HG02840 (cell line): ENCODE measurements at regions not wholly inside any gene's neighbourhood (a gene's known extent, or its start where the extent isn't known, plus 50 kb on each side); places are given as distances from the start of the nearest gene placed in this dataset.
"Not testable (repeated sequence)": the region's sequence is repeated elsewhere in the genome, so short reads cannot be mapped to it uniquely, and the experiment has no call there.

Source experiments
- ATAC-seq: cut with Tn5 transposase; IDR thresholded peaks from one replicate; pipeline ENCODE4 v1.9.1; 2021; ENCODE audit warnings: mild to moderate bottlenecking, moderate library complexity, moderate number of reproducible peaks; ENCODE audit not compliant: unreplicated experiment, low FRiP score

DNA sequence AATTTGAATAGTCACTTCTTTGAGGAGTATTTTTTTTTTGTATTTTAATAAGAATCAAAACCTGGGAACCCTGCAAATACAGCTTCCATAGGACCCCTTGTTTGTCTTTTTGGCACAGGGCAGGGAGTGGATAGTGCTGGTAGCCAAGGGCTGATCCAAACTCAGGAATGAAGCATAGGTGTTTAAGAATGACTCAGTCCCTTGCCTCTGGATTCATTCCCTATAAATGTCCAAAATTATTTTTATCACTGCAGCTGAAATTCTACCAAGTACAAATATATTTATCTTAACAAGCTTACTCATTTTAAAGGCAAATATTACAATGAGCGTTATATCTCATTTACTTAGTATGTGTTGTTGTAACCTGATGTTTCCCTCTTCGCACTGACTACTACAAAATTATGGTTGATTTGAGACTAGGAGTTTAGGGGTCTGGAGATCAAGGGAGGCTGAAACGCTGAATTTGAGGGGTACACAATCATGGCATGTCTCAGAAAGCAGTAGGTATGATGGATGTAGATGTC lies 278.6 kb upstream of the LYPLAL1 start:
- ATAC-seq, result no peak

GRCh38 chr1:218896202-218896601 lies 277.5 kb upstream of the LYPLAL1 start:
- ATAC-seq, result no peak

- ATAC-seq, result no peak
Measured at GRCh38 chr1:218898921-218899320, 274.8 kb upstream of the LYPLAL1 start.

DNA sequence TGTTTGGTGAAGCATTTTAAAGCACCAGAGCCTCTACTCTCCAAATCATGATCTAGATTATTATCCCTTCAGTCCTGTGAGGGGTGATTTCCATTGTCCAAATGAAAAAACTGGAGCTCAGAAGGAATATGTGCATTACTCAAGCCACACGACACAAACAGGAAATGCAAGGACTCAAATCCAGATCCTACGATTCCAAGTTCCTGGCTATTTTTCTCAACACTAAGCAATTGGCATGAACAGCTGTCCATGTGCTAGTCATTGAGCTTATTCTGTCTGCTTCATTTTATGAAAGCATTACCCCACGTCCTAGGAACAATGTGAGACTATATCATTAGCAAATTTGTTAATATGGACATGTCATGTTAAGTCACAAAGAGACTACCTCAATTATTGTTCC lies 273.1 kb upstream of the LYPLAL1 start:
- ATAC-seq, result no peak

DNA sequence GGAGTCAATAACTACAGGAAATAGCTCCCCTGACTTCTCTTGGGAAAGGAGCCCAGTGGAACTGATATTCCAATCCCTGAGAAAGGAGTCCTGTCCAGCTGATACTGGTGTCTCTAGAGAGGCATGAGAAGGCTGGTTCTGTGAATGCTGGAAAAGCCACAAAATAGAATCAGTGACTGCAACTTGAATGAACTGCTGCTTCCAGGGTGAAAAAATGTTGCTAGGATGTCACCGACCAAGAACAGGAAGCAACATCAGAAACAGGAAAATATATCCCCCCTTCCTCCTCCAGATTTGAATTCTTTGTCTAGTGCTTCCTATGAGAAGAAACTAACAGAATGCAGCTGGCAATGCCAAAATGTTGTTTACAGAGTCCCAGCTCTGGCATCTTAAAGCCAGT lies 269.3 kb upstream of the LYPLAL1 start:
- no peak for ATAC-seq

DNA sequence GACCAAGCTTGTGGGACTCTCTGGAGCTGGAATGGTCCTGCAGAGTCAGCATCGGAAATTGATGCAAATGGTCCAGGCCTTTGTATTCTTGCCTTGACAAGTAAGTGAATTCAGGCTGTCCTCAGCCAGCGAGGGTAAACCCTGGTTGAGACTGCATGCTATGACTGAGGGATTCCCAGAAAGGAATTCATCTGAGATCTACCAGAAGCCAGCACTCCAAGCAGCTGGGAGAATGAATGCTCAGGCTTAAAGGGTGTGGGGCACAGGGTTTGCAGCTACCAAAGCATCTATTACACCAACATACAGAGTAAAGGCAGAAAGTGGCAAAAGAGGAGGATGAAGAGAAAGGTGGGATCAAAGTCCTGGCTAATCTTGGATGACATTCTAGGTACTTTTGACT lies 257.0 kb upstream of the LYPLAL1 start:
- no peak for ATAC-seq

- ATAC-seq, result no peak
Measured at GRCh38 chr1:218917656-218918055, 256.0 kb upstream of the LYPLAL1 start.

- ATAC-seq, result no peak
Measured at GRCh38 chr1:218925777-218926176, 247.9 kb upstream of the LYPLAL1 start.

DNA sequence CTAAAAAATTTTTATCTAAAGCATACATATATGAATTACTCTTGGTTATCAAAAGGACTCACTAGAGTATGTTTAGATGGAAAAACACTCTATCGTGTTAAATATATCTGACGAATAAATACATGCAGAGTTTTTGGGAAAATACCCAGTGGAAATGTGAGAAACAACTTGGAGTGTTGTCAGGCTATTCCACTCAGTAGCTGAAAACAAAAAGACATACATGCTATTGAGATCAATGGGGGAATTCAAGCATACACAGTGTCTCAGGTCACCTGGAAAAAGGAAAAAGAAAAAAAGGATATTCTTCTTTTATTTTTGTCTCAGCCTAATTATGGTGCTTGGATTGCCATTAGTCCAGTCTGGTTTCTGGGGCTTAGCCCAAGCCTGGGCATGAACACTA lies 247.0 kb upstream of the LYPLAL1 start:
- ATAC-seq, result no peak

DNA sequence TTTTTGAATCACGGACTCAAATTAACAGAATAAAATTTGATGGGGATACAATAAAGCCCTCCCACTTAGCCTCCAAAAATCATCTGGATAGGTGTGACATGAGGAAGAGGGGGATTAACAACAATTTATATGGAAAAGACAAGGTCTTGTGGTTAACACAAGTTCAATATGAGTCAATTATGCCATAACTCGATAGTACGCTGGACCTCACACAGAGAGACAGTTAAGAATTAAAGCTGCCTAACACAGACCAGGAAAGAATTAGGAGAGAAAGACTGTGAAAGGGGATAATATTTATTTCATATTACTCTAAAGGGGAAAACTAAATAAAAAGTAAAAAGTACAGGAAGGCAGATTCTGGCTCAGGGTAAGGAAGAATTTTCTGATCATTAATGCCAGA lies 243.7 kb upstream of the LYPLAL1 start:
- ATAC-seq, result no peak

GRCh38 chr1:218930472-218931241 lies 243.0 kb upstream of the LYPLAL1 start:
- no peak for ATAC-seq

GRCh38 chr1:218931324-218931723 lies 242.4 kb upstream of the LYPLAL1 start:
- ATAC-seq, result no peak

- ATAC-seq, result no peak
Measured at GRCh38 chr1:218933513-218933912, 240.2 kb upstream of the LYPLAL1 start.

- not testable (repeated sequence) for ATAC-seq
Measured at GRCh38 chr1:218935408-218935807, 238.3 kb upstream of the LYPLAL1 start.

GRCh38 chr1:218938259-218938658 lies 235.4 kb upstream of the LYPLAL1 start:
- ATAC-seq, result no peak

- no peak for ATAC-seq
Measured at GRCh38 chr1:218939095-218939494, 234.6 kb upstream of the LYPLAL1 start.

DNA sequence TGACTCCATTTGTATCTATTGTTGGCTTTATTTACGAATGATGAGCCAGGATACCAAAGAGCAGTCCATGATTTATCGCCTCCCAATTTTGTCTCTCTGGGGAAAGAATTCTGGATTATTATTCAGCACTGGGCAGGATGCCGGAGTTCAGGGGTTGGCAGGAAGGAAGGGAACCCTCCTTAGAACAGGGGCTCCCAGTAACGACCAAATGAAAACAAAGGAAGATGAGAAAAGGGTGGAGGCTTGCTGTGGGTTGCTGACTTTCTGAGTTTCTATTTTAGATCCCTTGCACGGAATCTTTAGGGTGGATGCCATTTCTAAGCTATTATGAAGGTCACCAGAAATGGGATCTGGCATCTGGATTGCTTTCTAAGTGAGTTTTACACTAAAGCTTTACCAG lies 231.2 kb upstream of the LYPLAL1 start:
- ATAC-seq, result no peak

- ATAC-seq, result no peak
Measured at GRCh38 chr1:218943371-218943770, 230.3 kb upstream of the LYPLAL1 start.

DNA sequence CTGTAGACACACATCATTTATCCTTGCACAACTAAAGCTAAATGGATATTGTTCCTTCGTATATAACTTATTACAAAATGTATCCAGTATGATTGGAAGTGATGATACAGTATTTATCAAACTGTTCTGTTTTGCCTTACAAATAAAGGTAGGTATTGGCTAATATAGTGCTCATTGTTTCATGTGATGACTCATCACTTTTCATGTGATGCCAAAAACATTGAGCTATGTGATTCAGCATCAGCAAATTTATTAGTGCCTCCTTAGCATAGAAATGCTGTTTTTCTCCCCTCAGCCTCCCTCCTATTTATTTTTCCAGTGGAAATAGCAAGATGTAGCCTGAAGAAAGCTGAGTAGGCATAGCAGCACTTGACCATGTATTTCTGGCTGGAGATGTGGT lies 228.6 kb upstream of the LYPLAL1 start:
- no peak for ATAC-seq

- ATAC-seq, result no peak
Measured at GRCh38 chr1:218946147-218946546, 227.5 kb upstream of the LYPLAL1 start.

DNA sequence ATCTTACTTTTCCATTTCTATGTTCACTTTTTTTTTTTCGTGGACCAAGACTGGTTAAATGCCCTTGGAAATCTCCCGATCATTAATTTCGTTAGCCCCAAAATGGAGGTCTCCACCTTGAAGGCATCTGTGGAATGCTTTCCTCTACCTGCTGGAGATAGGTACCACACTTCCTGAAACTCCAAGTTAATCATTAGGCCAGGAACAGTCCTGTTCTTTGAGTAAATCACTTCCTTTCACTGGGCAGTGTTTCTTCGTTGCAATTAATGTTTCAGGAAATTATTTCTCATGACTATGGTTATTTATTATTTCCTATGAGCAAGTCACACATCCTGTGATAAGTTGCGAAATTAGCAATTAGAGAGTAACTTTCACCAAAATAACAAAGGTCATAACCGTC lies 225.2 kb upstream of the LYPLAL1 start:
- ATAC-seq, result no peak

DNA sequence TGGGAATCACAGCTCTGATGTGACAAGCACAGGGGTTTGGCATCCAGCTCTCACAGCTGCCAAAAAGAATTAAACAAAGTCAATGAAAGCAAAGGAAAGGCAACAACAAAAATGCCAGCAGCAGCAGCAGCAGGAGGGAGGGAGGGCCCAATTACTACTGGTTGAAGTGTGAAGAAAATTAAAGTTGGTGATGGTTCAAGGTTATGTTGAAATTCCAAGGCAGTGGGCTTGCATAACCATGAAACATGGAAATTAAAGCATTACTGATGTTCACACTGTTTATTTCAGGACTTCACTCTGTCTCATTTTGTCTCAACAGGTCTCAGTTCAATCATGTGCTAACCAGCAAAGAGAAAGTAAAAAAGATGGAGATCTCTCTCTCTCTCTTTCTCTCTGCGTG lies 220.3 kb upstream of the LYPLAL1 start:
- ATAC-seq, result no peak
